HG02885 (cell line): ENCODE measurements at regions not wholly inside any gene's neighbourhood (a gene's known extent, or its start where the extent isn't known, plus 50 kb on each side); places are given as distances from the start of the nearest gene placed in this dataset.
A peak's percentile ranks its signal among the peaks of the same experiment; 100 is the strongest.
"Not testable (repeated sequence)": the region's sequence is repeated elsewhere in the genome, so short reads cannot be mapped to it uniquely, and the experiment has no call there.

Experiments used
- ATAC-seq: cut with Tn5 transposase; IDR thresholded peaks from one replicate; pipeline ENCODE4 v1.9.1; 2021; ENCODE audit warnings: mild to moderate bottlenecking; ENCODE audit not compliant: unreplicated experiment, poor library complexity

DNA sequence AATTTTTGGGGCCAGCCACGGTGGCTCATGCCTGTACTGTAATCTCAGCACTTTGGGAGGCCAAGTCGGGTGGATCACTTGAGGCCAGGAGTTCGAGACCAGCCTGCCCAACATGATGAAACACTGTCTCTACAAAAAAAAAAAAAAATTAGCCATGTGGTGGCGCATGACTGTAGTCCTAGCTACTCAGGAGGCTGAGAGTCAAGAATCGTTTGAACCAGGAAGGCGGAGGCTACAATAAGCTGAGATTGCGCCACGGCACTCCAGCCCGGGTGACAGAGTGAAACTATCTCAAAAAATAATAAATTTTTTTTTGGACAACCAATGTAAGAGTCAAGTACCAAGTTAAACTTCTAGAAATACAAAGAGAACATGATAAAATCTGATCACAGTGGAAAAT, 164.6 kb downstream of the AVL9 start:
- no peak for ATAC-seq

DNA sequence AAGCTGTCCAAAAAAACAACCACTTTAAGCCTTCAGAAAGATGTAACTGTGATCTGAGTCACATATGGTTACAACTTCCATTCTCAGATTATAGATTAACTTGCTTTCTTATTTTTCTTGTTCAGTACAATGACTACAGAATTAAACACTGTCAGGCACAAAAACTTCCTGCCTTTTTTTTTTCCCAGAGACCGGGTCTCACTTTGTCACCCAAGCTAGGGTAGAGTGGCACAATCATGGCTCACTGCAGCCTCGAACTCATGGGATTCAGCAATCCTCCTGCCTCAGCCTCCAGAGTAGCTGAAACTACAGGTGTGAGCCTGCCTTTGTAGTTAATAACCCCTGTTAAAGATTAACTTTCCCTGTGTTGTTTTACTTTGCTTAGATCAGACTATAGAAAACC, 163.2 kb downstream of the AVL9 start:
- ATAC-seq, result no peak

DNA sequence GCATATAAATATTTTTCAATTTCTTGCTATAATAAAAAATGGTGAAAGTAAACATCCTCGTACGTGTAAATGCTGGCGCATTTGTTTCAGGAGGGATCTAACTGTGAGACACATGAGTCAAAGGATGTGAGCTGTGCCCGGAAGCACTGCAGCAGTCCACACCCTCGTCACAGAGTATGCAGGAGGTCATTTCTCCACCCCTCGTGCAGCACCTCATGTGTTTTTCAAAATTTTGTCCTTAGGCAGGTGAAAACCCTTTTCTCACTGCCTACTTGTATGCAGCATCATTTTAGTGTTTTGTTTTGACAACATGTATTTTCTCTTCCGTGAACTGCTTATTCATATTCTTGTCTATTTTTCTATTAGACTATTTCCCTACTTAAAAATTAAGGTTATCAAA, 162.7 kb downstream of the AVL9 start:
- ATAC-seq, result no peak

DNA sequence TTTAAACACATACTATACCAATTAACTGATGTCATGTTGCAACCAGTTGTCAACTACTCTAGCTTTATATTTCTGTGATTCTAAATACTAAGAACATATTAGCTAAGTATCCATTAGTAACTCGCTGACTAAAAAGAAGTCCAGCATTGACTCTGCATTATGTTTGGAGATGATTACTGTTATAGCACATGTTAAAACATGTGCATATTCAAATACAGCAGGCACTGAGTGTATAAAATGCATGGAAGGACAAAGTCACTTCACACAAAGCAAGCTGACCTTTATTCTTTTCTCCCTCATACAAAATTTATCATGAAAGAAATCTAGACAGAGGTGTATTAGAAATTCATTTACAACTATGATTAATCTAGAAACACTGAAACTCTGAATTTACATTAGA, 159.3 kb downstream of the AVL9 start:
- not testable (repeated sequence) for ATAC-seq

DNA sequence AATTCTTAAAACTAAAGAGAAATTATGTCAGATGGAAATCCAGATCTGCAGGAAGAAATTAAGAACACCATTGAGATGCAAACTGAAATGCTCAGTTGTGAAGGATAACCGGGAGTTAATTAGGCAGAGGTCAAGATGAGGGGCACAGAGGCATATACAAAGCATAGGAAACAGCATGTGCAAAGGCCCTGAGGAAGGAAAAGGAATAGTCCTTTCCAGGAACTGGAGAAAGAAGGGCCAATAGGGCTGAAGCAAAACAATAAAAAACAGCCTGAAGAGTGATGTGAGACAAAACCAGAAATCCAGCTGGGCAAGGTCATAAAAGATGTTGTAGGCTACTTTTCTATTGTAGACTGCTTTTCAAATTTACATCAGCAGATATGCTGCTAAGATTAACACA, 155.1 kb downstream of the AVL9 start:
- not testable (repeated sequence) for ATAC-seq

DNA sequence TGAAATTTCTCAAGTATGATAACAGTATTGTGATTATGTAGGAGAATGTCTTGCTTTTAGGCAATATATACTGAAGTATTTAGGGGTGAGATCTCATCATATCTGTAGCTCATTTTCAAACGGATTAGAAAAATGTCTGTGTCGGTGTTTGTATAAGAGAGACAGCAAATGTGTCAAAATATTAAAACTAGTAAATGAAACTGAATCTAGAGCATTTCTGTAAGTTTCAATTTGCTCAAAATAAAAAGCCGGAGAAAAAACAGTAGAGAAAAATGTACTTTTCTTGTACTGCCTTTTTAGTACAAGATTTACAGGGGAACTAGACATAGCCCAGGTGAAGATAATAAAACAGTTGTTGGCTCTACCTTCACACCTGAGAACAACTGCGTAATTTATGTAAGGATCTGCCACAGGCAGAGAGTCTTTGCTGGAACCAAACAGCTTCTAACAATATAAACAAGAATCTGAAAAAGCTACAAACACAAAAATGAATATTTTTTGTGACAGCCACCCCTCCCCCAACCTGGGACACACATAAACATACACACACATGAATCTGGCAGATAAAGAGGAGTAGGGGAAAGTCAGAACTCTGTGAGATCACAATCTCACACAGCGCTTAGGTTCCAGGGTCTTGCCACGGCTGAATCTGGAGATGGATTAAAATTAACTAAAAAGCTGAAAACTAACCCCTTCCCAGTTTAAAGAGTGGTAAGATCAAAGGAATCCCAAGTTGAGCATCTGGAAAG, 153.3 kb downstream of the AVL9 start:
- ATAC-seq, result no peak

DNA sequence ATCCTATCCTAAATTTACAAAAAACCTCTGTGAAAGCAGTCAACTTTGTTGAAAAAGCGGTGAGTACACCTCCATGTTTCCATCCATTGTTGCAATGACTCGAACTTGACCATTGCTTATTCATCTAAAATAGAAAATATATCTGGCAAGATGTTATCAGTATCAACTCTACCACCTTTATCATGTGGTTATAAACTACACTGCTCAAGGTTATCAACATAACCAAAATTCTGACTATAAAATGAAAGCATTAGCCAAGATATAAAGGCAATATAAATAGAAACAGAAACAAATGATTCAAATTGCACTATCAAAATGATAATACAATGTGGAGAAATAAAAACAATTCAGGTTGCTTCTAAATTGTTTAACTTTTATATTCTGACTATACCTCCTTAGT, 150.0 kb downstream of the AVL9 start:
- not testable (repeated sequence) for ATAC-seq

DNA sequence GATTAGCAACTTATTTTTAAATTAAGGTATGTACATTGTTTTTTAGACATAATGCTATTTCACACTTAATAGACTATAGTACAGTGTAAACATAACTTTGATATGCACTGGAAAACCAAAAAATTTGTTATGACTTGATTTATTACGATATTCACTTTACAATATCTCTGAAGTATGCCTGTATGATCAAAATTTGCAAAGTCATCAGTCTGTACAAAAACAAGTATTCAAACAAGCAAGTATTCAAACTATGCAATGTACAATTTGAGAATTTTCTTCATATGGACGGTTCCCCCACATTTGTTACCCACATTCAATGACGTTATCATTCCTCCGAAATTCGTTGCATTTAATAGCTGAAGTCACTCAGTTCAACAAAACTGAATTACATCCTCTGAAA, 147.9 kb downstream of the AVL9 start:
- no peak for ATAC-seq

DNA sequence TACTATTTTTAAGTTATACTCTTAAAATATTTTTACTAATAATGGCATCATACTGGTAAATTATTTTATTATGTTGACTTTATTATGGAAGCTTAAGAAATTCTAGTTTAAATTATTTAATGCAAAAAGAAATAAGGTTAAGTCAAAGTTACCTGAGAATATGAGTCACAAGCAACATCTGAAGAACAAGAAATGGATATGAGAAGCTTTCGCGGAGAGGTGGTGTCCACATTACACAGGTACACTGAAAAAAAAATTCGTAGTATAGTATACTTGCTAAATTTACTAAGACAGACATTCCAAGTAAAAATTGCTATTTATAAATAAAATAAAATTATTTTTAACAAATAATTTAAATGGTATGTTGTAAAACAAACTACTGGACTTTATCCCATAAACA, 143.8 kb downstream of the AVL9 start:
- ATAC-seq, result peak; percentile 25

DNA sequence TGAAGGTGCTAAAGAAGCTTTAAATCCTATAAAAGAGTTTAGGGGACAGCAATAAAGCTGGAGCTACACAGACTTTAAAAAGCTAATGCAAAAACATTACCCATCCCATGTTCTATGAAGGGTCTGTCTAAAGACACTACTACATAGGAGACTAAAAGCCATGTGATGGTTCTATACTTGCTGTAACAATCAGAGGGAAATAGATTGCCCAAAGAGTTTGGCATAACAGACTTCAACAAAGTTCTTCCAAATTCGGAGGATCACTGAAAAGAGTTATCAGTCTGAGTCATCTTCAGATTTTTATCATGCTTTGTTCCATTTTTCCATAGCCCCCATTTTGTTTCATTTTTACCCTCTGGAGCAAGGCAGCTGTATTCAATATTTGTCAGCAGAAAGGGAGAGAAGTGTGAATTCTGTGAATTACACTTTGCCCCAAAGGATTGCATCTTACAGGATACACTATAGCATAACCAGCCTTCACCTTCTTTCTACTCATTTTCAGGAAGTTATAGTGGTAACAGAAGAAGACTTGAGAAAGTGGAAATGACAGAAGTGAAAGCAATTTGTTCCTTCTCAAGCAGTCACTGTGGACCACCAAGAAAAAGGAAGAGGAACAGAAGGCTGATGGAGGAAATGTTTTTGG, 143.3 kb downstream of the AVL9 start:
- peak; percentile 95 for ATAC-seq
